GM12878 (cell line): ENCODE measurements at regions not wholly inside any gene's neighbourhood (a gene's known extent, or its start where the extent isn't known, plus 50 kb on each side); places are given as distances from the start of the nearest gene placed in this dataset.

Source experiments
- ATAC-seq: fragments of 200-7000 bp; cut with Tn5 transposase; 3 replicates; pipeline ENCODE4 v1.9.1; 2020; ENCODE audit warnings: mild to moderate bottlenecking, moderate library complexity
- BruUV-seq: library from RNA; stranded (reverse); fragments of 400-500 nt; replicated peaks from 2 replicates; lab custom pipeline; 2021; lab: Mats Ljungman, UMichigan
- CTCF ChIA-PET: fragments of 300-600 bp; sonication (Branson Sonifier 250); formaldehyde crosslinking; extraction: SDS; loops from one replicate; lab custom pipeline; 2021; ENCODE audit warnings: inconsistent platforms; lab: Yijun Ruan, JAX
- POLR2A ChIA-PET: fragments of 350-600 bp; formaldehyde crosslinking; extraction: SDS; loops from one replicate; lab custom pipeline; 2021; ENCODE audit warnings: inconsistent platforms; lab: Charles Lee
- RAD21 ChIA-PET: fragments of 300-600 bp; sonication (Branson Sonifier 250); formaldehyde crosslinking; loops from one replicate; lab custom pipeline; 2023; ENCODE audit warnings: antibody characterized with exemption; ENCODE audit not compliant: unreplicated experiment; lab: Charles Lee
- SMC1A ChIA-PET: fragments of 300-600 bp; sonication (Branson Sonifier 250); formaldehyde crosslinking; loops from one replicate; lab custom pipeline; 2023; ENCODE audit not compliant: unreplicated experiment, uncharacterized antibody; lab: Charles Lee
- DNase-seq: peaks from one replicate; pipeline ENCODE4 v3.0.0-alpha.2; 2011; ENCODE audit warnings: low read depth, low spot score
- FAIRE-seq: peaks from 3 replicates; lab custom pipeline; 2011; peaks lifted over from hg19 to GRCh38; lab: Jason Lieb, UNC
- H2AFZ ChIP-seq: 2 replicates; pipeline ENCODE4 v1.6.0; 2011; ENCODE audit warnings: low read depth, low read length, control low read depth; ENCODE audit not compliant: control insufficient read depth
- H3K27ac ChIP-seq: 2 replicates; pipeline ENCODE4 v1.5.1; 2011; ENCODE audit warnings: control low read depth; ENCODE audit not compliant: control insufficient read depth, insufficient read depth
- H3K27me3 ChIP-seq, 2 experiments: replicated peaks in 1 of 2; 2 replicates each; pipeline versions ENCODE4 v1.6.0 to v1.6.1; 2011; ENCODE audit warnings: low read length in 1 of 2; ENCODE audit not compliant: control insufficient read depth in 2 of 2, insufficient read depth in 2 of 2
- H3K36me3 ChIP-seq, 2 experiments: 2 replicates each; pipeline ENCODE4 v1.5.1; 2011; ENCODE audit warnings: low read length in 1 of 2; ENCODE audit not compliant: control insufficient read depth in 2 of 2, insufficient read depth in 2 of 2
- H3K4me1 ChIP-seq: 2 replicates; pipeline ENCODE4 v1.6.1; 2011; ENCODE audit warnings: mild to moderate bottlenecking, low read length, moderate library complexity, mixed read lengths; ENCODE audit not compliant: control insufficient read depth, insufficient read depth
- H3K4me2 ChIP-seq: 2 replicates; pipeline ENCODE4 v1.6.0; 2011; ENCODE audit warnings: control low read depth; ENCODE audit not compliant: control insufficient read depth, insufficient read depth
- H3K4me3 ChIP-seq: fragments of 200-600 bp; sonication (generic); 2 replicates; pipeline ENCODE4 v1.5.1; 2016
- H3K79me2 ChIP-seq: 2 replicates; pipeline ENCODE4 v1.6.0; 2011; ENCODE audit warnings: low read length; ENCODE audit not compliant: control insufficient read depth, insufficient read depth
- H3K9ac ChIP-seq: 2 replicates; pipeline ENCODE4 v1.8.0; 2011; ENCODE audit warnings: low read length, control low read depth, mixed read lengths; ENCODE audit not compliant: control insufficient read depth, insufficient read depth
- H3K9me3 ChIP-seq: replicated peaks from 3 replicates; pipeline ENCODE4 v1.5.1; 2011; ENCODE audit warnings: mild to moderate bottlenecking, low read length; ENCODE audit not compliant: control insufficient read depth, insufficient read depth
- H4K20me1 ChIP-seq: 2 replicates; pipeline ENCODE4 v1.6.0; 2011; ENCODE audit not compliant: control insufficient read depth, insufficient read depth
- ASH2L ChIP-seq: fragments of 300-600, 200-600 bp; sonication (generic); IDR thresholded peaks from 2 replicates; pipeline ENCODE4 v1.6.1; 2017; ENCODE audit warnings: low read depth, mild to moderate bottlenecking, borderline replicate concordance
- CEBPB ChIP-seq, 2 experiments: fragments of 150-350 bp in 1 of 2; IDR thresholded peaks; 2 replicates each; pipeline ENCODE4 v1.6.1; 2012 to 2014; ENCODE audit warnings: low read depth in 2 of 2, low read length in 2 of 2, borderline replicate concordance in 1 of 2, inconsistent platforms in 1 of 2
- FOS ChIP-seq: IDR thresholded peaks from 3 replicates; pipeline ENCODE4 v1.6.1; 2011; ENCODE audit warnings: borderline replicate concordance; ENCODE audit not compliant: insufficient read length; ENCODE audit errors: extremely low read depth
- KAT2A ChIP-seq: conservative IDR thresholded peaks from 2 replicates; pipeline ENCODE4 v1.6.1; 2011; ENCODE audit warnings: low read depth, low read length; ENCODE audit not compliant: control insufficient read depth
- MYB ChIP-seq: fragments of 150-350 bp; IDR thresholded peaks from 2 replicates; pipeline ENCODE4 v1.6.1; 2014; ENCODE audit warnings: mild to moderate bottlenecking, low read depth, low read length, borderline replicate concordance
- RAD21 ChIP-seq: IDR thresholded peaks from 2 replicates; pipeline ENCODE4 v1.6.1; 2011; ENCODE audit warnings: mild to moderate bottlenecking, low read depth, low read length, moderate library complexity; ENCODE audit not compliant: insufficient read depth
- YBX1 ChIP-seq: fragments of 450-650 bp; IDR thresholded peaks from 2 replicates; pipeline ENCODE4 v1.6.1; 2016; ENCODE audit warnings: antibody characterized with exemption
- WGBS: methylation state at CpG from one replicate; pipeline ENCODE4 v1.1.6; 2016; ENCODE audit warnings: low lambda C conversion rate; ENCODE audit not compliant: insufficient replicate concordance, insufficient coverage; ENCODE audit errors: missing lambda C conversion rate; 5-methylcytosine and 5-hydroxymethylcytosine counted together
- in situ Hi-C: fragments of 300-500 bp; cut with MboI; formaldehyde crosslinking; loops from 9 replicates; pipeline ENCODE4 v1.14.3; 2018; ENCODE audit warnings: mixed read lengths
- intact Hi-C: fragments of 100-400 bp; cut with micrococcal nuclease; formaldehyde crosslinking; loops from one replicate; pipeline ENCODE4 v1.14.2; 2022; ENCODE audit not compliant: unreplicated experiment
- TF ChIP-seq, protein P1 (sequence below): fragments of 450-650 bp; IDR thresholded peaks from 2 replicates; pipeline ENCODE4 v1.6.1; 2017; ENCODE audit warnings: antibody characterized with exemption, mild to moderate bottlenecking, moderate library complexity
- TF ChIP-seq, protein P2 (sequence below): fragments of 150-350 bp; IDR thresholded peaks from 2 replicates; pipeline ENCODE4 v1.6.1; 2014; ENCODE audit warnings: mild to moderate bottlenecking, low read depth, low read length
- TF ChIP-seq, protein P3 (sequence below): fragments of 450-650 bp; formaldehyde crosslinking; IDR thresholded peaks from 2 replicates; pipeline ENCODE4 v1.5.0; 2022; ENCODE audit warnings: mild to moderate bottlenecking, missing genetic modification characterization
- TF ChIP-seq, protein P4 (sequence below): IDR thresholded peaks from 2 replicates; pipeline ENCODE4 v1.6.1; 2011; ENCODE audit warnings: low read depth, mild to moderate bottlenecking, low read length, moderate library complexity, borderline replicate concordance; ENCODE audit errors: extremely low read depth
- TF ChIP-seq, protein P5 (sequence below): fragments of 450-650 bp; IDR thresholded peaks from 2 replicates; pipeline ENCODE4 v1.6.1; 2014; ENCODE audit warnings: mild to moderate bottlenecking

DNA sequence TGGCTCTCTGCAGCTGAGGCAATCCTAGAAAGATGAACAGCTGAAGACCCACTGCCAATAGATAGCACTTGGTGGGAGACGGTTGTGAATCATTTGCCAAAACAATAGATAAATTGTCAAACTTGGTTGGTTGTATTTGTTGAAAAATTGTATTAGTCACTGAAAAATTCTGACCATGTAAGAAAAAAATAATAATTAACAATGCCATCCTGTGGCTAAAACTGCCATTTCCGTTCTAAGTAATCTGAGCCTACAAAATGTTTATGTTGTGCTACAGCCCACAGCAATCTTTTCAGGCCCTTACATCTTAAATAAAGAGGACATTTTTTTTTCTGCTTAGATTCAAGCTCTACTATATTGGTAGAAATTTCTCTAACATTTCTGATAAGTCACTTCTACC is 103.2 kb upstream of the ANO3 start:
- no peak overlapping the region for H3K4me2 ChIP-seq
- H3K27ac ChIP-seq = no peak overlapping the region
- ATAC-seq = no peak
- ChIA-PET RAD21 (interaction anchor here (1.1 to 2.1 kb wide), 2 partner anchors 13 to 247 kb away, joined by 3 to 13 read pairs; no protein-coding TSS in a partner anchor), POLR2A (no interaction called here), SMC1A (interaction anchor here (1.4 to 3.5 kb wide), 2 partner anchors 11 to 247 kb away, joined by 5 to 14 read pairs; no protein-coding TSS in a partner anchor), CTCF (interaction anchor here (0.6 to 3.1 kb wide), 3 partner anchors 10 to 246 kb away, joined by 3 to 34 read pairs (median 4); no protein-coding TSS in a partner anchor)
- no peak overlapping the region for H3K9ac ChIP-seq
- H2AFZ ChIP-seq = no peak overlapping the region
- FAIRE-seq = no peak
- no peaks in the 10 kb centered on the region for H3K36me3 ChIP-seq
- intact Hi-C loops (no loop called here), in situ Hi-C loops (no loop called here)
- no peak overlapping the region for H3K4me3 ChIP-seq
- WGBS = 35% methylated on average over 2 of the region's 2 CpGs
- DNase-seq = no peak
- no peaks in the 10 kb centered on the region for H3K4me1 ChIP-seq
- no peaks in the 10 kb centered on the region for H3K27me3 ChIP-seq
- no peaks in the 10 kb centered on the region for H3K79me2 ChIP-seq
- H3K9me3 ChIP-seq = no peaks in the 10 kb centered on the region
- no TSS peak for BruUV-seq
- no peaks in the 10 kb centered on the region for H4K20me1 ChIP-seq
- no peak for TF ChIP-seq RAD21
- TF ChIP-seq, protein P1, sequence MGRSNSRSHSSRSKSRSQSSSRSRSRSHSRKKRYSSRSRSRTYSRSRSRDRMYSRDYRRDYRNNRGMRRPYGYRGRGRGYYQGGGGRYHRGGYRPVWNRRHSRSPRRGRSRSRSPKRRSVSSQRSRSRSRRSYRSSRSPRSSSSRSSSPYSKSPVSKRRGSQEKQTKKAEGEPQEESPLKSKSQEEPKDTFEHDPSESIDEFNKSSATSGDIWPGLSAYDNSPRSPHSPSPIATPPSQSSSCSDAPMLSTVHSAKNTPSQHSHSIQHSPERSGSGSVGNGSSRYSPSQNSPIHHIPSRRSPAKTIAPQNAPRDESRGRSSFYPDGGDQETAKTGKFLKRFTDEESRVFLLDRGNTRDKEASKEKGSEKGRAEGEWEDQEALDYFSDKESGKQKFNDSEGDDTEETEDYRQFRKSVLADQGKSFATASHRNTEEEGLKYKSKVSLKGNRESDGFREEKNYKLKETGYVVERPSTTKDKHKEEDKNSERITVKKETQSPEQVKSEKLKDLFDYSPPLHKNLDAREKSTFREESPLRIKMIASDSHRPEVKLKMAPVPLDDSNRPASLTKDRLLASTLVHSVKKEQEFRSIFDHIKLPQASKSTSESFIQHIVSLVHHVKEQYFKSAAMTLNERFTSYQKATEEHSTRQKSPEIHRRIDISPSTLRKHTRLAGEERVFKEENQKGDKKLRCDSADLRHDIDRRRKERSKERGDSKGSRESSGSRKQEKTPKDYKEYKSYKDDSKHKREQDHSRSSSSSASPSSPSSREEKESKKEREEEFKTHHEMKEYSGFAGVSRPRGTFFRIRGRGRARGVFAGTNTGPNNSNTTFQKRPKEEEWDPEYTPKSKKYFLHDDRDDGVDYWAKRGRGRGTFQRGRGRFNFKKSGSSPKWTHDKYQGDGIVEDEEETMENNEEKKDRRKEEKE = no peak
- TF ChIP-seq, protein P2, sequence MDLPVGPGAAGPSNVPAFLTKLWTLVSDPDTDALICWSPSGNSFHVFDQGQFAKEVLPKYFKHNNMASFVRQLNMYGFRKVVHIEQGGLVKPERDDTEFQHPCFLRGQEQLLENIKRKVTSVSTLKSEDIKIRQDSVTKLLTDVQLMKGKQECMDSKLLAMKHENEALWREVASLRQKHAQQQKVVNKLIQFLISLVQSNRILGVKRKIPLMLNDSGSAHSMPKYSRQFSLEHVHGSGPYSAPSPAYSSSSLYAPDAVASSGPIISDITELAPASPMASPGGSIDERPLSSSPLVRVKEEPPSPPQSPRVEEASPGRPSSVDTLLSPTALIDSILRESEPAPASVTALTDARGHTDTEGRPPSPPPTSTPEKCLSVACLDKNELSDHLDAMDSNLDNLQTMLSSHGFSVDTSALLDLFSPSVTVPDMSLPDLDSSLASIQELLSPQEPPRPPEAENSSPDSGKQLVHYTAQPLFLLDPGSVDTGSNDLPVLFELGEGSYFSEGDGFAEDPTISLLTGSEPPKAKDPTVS = no peak
- no peak for TF ChIP-seq ASH2L
- TF ChIP-seq YBX1 = no peak
- TF ChIP-seq KAT2A = no peak
- TF ChIP-seq, protein P3, sequence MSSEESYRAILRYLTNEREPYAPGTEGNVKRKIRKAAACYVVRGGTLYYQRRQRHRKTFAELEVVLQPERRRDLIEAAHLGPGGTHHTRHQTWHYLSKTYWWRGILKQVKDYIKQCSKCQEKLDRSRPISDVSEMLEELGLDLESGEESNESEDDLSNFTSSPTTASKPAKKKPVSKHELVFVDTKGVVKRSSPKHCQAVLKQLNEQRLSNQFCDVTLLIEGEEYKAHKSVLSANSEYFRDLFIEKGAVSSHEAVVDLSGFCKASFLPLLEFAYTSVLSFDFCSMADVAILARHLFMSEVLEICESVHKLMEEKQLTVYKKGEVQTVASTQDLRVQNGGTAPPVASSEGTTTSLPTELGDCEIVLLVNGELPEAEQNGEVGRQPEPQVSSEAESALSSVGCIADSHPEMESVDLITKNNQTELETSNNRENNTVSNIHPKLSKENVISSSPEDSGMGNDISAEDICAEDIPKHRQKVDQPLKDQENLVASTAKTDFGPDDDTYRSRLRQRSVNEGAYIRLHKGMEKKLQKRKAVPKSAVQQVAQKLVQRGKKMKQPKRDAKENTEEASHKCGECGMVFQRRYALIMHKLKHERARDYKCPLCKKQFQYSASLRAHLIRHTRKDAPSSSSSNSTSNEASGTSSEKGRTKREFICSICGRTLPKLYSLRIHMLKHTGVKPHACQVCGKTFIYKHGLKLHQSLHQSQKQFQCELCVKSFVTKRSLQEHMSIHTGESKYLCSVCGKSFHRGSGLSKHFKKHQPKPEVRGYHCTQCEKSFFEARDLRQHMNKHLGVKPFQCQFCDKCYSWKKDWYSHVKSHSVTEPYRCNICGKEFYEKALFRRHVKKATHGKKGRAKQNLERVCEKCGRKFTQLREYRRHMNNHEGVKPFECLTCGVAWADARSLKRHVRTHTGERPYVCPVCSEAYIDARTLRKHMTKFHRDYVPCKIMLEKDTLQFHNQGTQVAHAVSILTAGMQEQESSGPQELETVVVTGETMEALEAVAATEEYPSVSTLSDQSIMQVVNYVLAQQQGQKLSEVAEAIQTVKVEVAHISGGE (CRISPR knock-in tag) = no peak
- TF ChIP-seq MYB = no peak
- TF ChIP-seq FOS = no peak
- TF ChIP-seq, protein P4, sequence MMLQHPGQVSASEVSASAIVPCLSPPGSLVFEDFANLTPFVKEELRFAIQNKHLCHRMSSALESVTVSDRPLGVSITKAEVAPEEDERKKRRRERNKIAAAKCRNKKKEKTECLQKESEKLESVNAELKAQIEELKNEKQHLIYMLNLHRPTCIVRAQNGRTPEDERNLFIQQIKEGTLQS = no peak
- TF ChIP-seq, protein P5, sequence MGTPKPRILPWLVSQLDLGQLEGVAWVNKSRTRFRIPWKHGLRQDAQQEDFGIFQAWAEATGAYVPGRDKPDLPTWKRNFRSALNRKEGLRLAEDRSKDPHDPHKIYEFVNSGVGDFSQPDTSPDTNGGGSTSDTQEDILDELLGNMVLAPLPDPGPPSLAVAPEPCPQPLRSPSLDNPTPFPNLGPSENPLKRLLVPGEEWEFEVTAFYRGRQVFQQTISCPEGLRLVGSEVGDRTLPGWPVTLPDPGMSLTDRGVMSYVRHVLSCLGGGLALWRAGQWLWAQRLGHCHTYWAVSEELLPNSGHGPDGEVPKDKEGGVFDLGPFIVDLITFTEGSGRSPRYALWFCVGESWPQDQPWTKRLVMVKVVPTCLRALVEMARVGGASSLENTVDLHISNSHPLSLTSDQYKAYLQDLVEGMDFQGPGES = no peak
- no peak for TF ChIP-seq CEBPB (IDR thresholded peaks at IDR 0.05; ENCODE audit: borderline replicate concordance in 1 of 2, low read depth in 2 of 2, low read length in 2 of 2)
